ENCODE measurements at regions not wholly inside any gene's neighbourhood (a gene's known extent, or its start where the extent isn't known, plus 50 kb on each side); places are given as distances from the start of the nearest gene placed in this dataset.

- H3K4me3 ChIP-seq (ENCODE audit: low read depth, low read length) = no peak overlapping the region
- TF ChIP-seq, protein P1, sequence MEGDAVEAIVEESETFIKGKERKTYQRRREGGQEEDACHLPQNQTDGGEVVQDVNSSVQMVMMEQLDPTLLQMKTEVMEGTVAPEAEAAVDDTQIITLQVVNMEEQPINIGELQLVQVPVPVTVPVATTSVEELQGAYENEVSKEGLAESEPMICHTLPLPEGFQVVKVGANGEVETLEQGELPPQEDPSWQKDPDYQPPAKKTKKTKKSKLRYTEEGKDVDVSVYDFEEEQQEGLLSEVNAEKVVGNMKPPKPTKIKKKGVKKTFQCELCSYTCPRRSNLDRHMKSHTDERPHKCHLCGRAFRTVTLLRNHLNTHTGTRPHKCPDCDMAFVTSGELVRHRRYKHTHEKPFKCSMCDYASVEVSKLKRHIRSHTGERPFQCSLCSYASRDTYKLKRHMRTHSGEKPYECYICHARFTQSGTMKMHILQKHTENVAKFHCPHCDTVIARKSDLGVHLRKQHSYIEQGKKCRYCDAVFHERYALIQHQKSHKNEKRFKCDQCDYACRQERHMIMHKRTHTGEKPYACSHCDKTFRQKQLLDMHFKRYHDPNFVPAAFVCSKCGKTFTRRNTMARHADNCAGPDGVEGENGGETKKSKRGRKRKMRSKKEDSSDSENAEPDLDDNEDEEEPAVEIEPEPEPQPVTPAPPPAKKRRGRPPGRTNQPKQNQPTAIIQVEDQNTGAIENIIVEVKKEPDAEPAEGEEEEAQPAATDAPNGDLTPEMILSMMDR (IDR thresholded peaks at IDR 0.05; ENCODE audit: low read depth, low read length, missing control alignments) = no peak
- no peak for DNase-seq (ENCODE audit: low read depth)
These were observed 313.5 kb upstream of the TBL1XR1 start for GRCh38 chr3:177510693-177511216.

DNA sequence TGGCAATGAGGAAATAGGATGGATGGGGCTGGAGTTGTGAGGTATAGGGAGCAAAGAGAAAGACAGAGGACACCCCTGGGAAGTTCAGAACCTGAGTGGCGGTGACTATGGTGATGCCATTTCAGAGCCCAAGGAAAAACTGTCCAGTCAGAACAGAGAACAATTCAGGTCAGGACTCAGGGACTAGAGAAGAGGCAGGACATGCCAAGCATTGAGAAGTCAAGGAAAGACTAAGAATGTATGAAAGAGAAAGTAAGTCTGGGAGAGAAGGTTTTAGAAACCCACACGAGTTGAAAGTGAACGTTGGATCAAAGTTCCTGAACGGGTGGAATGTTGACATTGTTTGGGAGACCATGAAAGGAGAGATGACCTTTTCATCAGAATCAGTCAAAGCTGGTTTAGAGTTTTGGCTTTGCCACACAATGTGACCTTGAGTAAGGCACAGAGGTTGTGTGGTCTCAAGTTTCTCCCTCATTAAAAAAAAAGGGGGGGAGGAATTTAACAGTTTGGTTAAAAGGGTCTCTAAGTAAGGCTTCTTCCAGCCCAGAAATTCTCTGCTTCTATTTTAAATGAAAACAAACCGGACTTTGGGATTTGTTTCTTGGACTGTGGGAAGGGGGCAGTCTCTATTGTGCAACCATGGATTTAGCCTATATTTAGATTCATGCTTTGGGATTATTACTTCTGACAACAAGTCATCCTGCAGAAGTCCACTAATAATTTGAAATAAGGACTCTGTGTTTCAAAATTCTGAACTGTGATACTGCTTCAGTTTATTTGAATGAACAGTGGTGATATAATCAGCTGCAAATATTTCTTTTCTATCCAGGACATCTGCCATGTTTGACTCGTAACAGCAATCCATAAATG is 315.9 kb upstream of the TBL1XR1 start:
- no peak for DNase-seq (ENCODE audit: low read depth)
- H3K4me3 ChIP-seq (ENCODE audit: low read depth, low read length) = no peak overlapping the region
- TF ChIP-seq, protein P1 (IDR thresholded peaks at IDR 0.05; ENCODE audit: low read depth, low read length, missing control alignments) = no peak

DNA sequence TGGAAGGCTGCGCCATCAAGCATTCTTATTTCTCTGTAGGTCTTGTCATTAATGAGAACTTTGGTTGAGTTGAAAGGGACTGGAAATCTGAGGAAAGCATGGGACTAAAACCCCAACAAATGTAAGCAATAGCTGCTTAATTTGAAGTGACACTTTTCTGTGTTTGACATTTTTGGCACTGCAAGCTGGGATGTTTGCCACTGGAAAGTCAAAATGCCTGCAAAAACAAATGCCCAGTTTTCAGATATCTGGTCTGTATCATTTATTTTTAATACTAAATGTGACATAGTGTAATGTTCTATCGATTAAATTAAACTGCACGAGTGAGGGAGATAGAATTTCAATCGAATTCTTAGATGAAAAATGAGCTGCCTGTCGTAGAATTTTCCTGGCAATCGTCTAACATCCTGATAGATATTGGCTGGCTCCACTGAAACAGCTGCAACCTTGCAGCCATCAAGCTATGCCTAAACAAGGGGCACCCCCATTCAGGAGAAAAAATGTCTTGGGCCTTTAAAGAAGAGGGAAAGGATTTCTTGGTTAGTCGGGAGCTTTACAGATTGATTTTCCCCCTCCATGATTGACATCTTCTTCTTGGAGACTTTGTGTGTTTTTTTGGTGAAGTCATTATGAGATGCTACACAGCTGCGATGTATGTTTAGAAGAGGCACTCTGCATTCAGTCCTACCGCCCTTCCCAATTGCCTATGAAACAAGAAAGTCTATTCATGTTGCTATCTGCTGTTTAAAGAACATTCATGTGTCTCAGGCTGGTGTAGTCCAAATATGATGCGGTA is 316.7 kb upstream of the TBL1XR1 start:
- no peak for DNase-seq (ENCODE audit: low read depth)
- H3K4me3 ChIP-seq (ENCODE audit: low read depth, low read length) = no peak overlapping the region
- TF ChIP-seq, protein P1 (IDR thresholded peaks at IDR 0.05; ENCODE audit: low read depth, low read length, missing control alignments) = no peak

GRCh38 chr3:177514611-177515499 is 317.6 kb upstream of the TBL1XR1 start:
- H3K4me3 ChIP-seq (ENCODE audit: low read depth, low read length) = no peak overlapping the region
- TF ChIP-seq, protein P1 (IDR thresholded peaks at IDR 0.05; ENCODE audit: low read depth, low read length, missing control alignments) = no peak
- DNase-seq (ENCODE audit: low read depth) = no peak

DNA sequence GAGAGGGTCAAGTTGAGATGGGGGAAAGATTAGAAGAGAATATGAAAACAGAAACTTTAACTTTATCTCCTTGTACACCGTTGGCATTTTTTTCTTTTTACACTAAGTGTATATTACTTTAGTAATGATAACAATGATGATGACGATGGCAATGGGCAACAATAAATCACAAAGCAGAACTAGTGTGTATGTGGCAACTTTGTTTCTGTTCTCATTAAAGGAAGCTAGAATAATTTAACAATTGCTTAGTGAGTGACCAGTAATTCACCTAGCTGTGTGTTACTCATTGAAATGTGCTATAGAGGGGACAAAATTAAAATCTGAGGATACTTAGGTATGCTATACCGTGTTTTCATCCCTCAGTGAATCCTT is 318.5 kb upstream of the TBL1XR1 start:
- TF ChIP-seq, protein P1 (IDR thresholded peaks at IDR 0.05; ENCODE audit: low read depth, low read length, missing control alignments) = no peak
- DNase-seq (ENCODE audit: low read depth) = no peak
- no peak overlapping the region for H3K4me3 ChIP-seq (ENCODE audit: low read depth, low read length)

Measured in GM12864 (cell line).